Fibroblast of gingiva (primary cell): ENCODE measurements at regions not wholly inside any gene's neighbourhood (a gene's known extent, or its start where the extent isn't known, plus 50 kb on each side); places are given as distances from the start of the nearest gene placed in this dataset.

Experiments
- DNase-seq: peaks from one replicate; pipeline ENCODE4 v3.0.0-alpha.2; 2011; ENCODE audit warnings: low read depth

DNA sequence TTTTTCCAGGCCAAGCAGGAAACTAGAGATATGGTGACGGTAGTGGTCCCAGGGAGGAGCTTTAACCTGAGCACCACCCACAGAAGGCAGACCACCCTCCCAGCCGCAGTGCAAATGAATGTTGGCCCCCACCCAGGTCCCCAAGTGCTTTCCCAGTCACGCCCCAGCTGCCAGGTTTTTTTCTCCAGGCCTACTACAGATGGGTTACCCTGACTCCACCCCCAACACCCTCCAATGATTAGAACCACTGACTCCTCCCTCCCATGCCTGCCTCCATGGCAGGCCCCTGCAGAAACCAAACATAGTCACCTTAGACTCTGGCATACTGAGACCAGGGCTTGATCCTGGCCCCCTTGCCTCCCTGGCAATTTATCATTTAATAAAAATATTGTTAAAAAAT lies 58.7 kb upstream of the CHST1 start:
- no peak for DNase-seq

DNA sequence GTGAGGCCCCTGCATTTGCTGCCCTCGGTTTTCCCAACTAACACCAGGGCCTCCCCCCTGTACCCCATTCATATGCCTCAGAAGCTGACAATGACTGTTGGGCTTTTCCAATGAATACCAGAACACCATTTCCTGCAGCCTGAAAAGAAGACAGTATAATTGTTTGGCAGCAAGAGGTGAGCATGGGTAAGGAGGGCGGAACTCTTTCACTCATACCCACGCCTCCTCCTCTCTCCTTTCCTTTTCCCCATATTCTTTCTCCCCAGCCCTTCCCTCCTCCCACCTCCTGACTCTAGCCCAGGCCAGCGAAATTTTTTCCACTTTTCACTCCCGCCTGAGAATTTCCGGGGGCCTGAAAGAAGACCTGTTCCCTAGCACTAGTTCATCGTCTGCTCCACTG lies 58.0 kb upstream of the CHST1 start:
- DNase-seq: no peak

DNA sequence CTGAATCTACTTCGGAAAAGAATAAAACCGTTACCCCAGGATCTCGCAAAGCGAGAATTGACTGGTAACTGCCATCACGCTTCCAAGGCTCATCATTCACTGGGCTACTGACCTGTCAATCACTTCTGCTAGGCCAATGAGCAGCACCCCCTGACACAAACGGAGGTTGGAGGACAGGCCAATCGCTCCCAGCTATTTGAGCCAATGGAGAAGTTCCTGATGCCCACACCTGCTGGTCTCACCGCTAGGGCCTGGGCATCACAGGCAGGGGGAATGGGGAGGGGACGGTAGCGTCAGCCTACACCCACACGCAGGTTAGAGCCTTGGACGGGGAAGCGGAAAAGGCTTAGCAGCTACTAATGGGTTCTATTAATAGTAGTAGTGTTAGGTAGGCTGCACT lies 56.7 kb upstream of the CHST1 start:
- DNase-seq: no peak

DNA sequence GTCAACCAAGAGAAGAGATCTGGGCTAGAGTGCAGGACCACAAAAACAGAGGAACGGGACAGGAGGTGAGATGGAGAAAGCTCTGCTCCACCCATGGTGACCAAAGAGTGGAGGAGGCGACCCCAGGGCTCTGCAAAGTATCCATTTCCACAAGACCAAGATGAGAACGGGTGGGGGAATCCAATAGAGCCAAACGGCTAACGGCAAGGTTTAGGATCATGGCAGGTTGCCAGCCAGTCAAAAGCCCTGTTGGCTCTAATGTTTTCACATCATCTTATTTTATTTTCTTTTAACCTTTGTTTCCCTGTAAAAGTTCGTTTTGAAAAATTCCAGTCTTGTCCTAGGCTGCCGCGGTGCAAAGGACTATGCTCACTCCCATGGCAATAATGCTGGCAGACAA lies 52.1 kb upstream of the CHST1 start:
- no peak for DNase-seq

DNA sequence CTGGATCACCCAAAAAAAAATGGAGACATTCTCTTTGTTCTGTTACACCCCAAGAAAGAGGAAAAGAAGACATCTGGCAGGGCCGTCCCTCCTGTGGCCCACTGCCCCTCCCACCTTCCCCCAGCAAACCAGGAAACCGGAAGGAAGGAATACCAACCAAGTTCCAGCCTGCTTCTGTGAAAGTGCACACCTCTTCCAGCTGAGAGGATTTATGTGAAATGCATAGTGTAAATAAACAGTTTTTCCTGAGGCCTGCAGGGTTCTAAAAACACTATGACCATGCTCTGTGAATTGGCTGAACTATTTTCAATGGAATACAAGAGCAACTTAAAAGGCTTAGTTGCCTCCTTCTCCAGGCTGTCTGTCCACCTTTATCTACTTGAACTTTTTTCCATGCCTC lies 50.0 kb upstream of the CHST1 start:
- DNase-seq: no peak
